ENCODE measurements at regions not wholly inside any gene's neighbourhood (a gene's known extent, or its start where the extent isn't known, plus 50 kb on each side); places are given as distances from the start of the nearest gene placed in this dataset.
"Not testable (repeated sequence)": the region's sequence is repeated elsewhere in the genome, so short reads cannot be mapped to it uniquely, and the experiment has no call there.

GRCh38 chr2:34703292-34703691, 1104.2 kb upstream of the FAM98A start:
- Mint-ChIP-seq H3K27me3 (ENCODE audit: unreplicated experiment) (peaks cover 3% of the 10 kb centered on the region), H3K4me1 (ENCODE audit: unreplicated experiment) (no peaks in the 10 kb centered on the region), H3K9me3 (ENCODE audit: unreplicated experiment) (no peaks in the 10 kb centered on the region), H3K4me3 (ENCODE audit: unreplicated experiment) (no peak overlapping the region), H3K36me3 (ENCODE audit: low read depth, unreplicated experiment) (no peaks in the 10 kb centered on the region), H3K27ac (ENCODE audit: unreplicated experiment) (no peak overlapping the region)
- no peak for TF ChIP-seq CTCF (IDR thresholded peaks at IDR 0.05; ENCODE audit: unreplicated experiment)
- DNase-seq (ENCODE audit: low spot score), result no peak

- not testable (repeated sequence) for H3K4me1 Mint-ChIP-seq (ENCODE audit: unreplicated experiment); H3K9me3 Mint-ChIP-seq (ENCODE audit: unreplicated experiment); H3K27me3 Mint-ChIP-seq (ENCODE audit: unreplicated experiment); H3K4me3 Mint-ChIP-seq (ENCODE audit: unreplicated experiment); DNase-seq (ENCODE audit: low spot score); H3K36me3 Mint-ChIP-seq (ENCODE audit: low read depth, unreplicated experiment)
- peak overlapping the region; percentile 28 for H3K27ac Mint-ChIP-seq (ENCODE audit: unreplicated experiment)
Observed at GRCh38 chr2:34702391-34702790, 1103.3 kb upstream of the FAM98A start.

GRCh38 chr2:34677591-34677990, 1078.5 kb upstream of the FAM98A start:
- H3K27me3 Mint-ChIP-seq (ENCODE audit: unreplicated experiment); H3K9me3 Mint-ChIP-seq (ENCODE audit: unreplicated experiment); H3K36me3 Mint-ChIP-seq (ENCODE audit: low read depth, unreplicated experiment); H3K4me3 Mint-ChIP-seq (ENCODE audit: unreplicated experiment); H3K4me1 Mint-ChIP-seq (ENCODE audit: unreplicated experiment); DNase-seq (ENCODE audit: low spot score); H3K27ac Mint-ChIP-seq (ENCODE audit: unreplicated experiment): not testable (repeated sequence)

- not testable (repeated sequence) for H3K4me3 Mint-ChIP-seq (ENCODE audit: unreplicated experiment); H3K4me1 Mint-ChIP-seq (ENCODE audit: unreplicated experiment); H3K27ac Mint-ChIP-seq (ENCODE audit: unreplicated experiment); DNase-seq (ENCODE audit: low spot score); H3K9me3 Mint-ChIP-seq (ENCODE audit: unreplicated experiment); H3K27me3 Mint-ChIP-seq (ENCODE audit: unreplicated experiment); H3K36me3 Mint-ChIP-seq (ENCODE audit: low read depth, unreplicated experiment)
Observed at GRCh38 chr2:34677119-34677531, 1078.0 kb upstream of the FAM98A start.

GRCh38 chr2:34670482-34670881, 1071.4 kb upstream of the FAM98A start:
- H3K27me3 Mint-ChIP-seq (ENCODE audit: unreplicated experiment), result peaks cover 4% of the 10 kb centered on the region
- peaks cover 12% of the 10 kb centered on the region for H3K4me1 Mint-ChIP-seq (ENCODE audit: unreplicated experiment)
- no peak overlapping the region for H3K4me3 Mint-ChIP-seq (ENCODE audit: unreplicated experiment)
- no peak overlapping the region for H3K27ac Mint-ChIP-seq (ENCODE audit: unreplicated experiment)
- DNase-seq (ENCODE audit: low spot score), result no peak
- TF ChIP-seq CTCF (IDR thresholded peaks at IDR 0.05; ENCODE audit: unreplicated experiment), result no peak
- H3K36me3 Mint-ChIP-seq (ENCODE audit: low read depth, unreplicated experiment), result peaks cover 5% of the 10 kb centered on the region
- H3K9me3 Mint-ChIP-seq (ENCODE audit: unreplicated experiment), result no peaks in the 10 kb centered on the region

- Mint-ChIP-seq H3K36me3 (ENCODE audit: low read depth, unreplicated experiment) (peaks cover 5% of the 10 kb centered on the region), H3K4me1 (ENCODE audit: unreplicated experiment) (peaks cover 12% of the 10 kb centered on the region), H3K4me3 (ENCODE audit: unreplicated experiment) (no peak overlapping the region), H3K9me3 (ENCODE audit: unreplicated experiment) (no peaks in the 10 kb centered on the region), H3K27ac (ENCODE audit: unreplicated experiment) (no peak overlapping the region), H3K27me3 (ENCODE audit: unreplicated experiment) (peaks cover 4% of the 10 kb centered on the region)
- no peak for DNase-seq (ENCODE audit: low spot score)
- TF ChIP-seq CTCF (IDR thresholded peaks at IDR 0.05; ENCODE audit: unreplicated experiment), result no peak
Observed at GRCh38 chr2:34666821-34667220, 1067.7 kb upstream of the FAM98A start.

GRCh38 chr2:34664266-34664665, 1065.2 kb upstream of the FAM98A start:
- peaks cover 7% of the 10 kb centered on the region for H3K4me1 Mint-ChIP-seq (ENCODE audit: unreplicated experiment)

More at GRCh38 chr2:34664266-34664665, 1065.2 kb upstream of the FAM98A start:
- DNase-seq (ENCODE audit: low spot score), result no peak
- Mint-ChIP-seq H3K27me3 (ENCODE audit: unreplicated experiment) (peaks cover 4% of the 10 kb centered on the region), H3K27ac (ENCODE audit: unreplicated experiment) (no peak overlapping the region), H3K36me3 (ENCODE audit: low read depth, unreplicated experiment) (no peaks in the 10 kb centered on the region), H3K4me3 (ENCODE audit: unreplicated experiment) (no peak overlapping the region), H3K9me3 (ENCODE audit: unreplicated experiment) (no peaks in the 10 kb centered on the region)
- no peak for TF ChIP-seq CTCF (IDR thresholded peaks at IDR 0.05; ENCODE audit: unreplicated experiment)
